Keratinocyte (primary cell): ENCODE measurements at regions not wholly inside any gene's neighbourhood (a gene's known extent, or its start where the extent isn't known, plus 50 kb on each side); places are given as distances from the start of the nearest gene placed in this dataset.

Source experiments
- CTCF ChIP-seq, 3 experiments: IDR thresholded peaks in 1 of 3; conservative IDR thresholded peaks in 1 of 3; optimal IDR thresholded peaks in 1 of 3; 2 replicates in 2 of 3; 3 replicates in 1 of 3; pipeline versions ENCODE3 to v1.5.1; 2011; ENCODE audit warnings: low read length in 3 of 3, mild to moderate bottlenecking in 3 of 3, moderate library complexity in 2 of 3, control low read depth in 1 of 3, inconsistent platforms in 1 of 3; ENCODE audit not compliant: insufficient read depth in 2 of 3; ENCODE audit errors: extremely low read depth in 1 of 3
- EZH2 ChIP-seq: IDR thresholded peaks from one replicate; pipeline ENCODE4 v1.6.1; 2012; ENCODE audit warnings: inconsistent platforms, mild to moderate bottlenecking, low read length, moderate library complexity

GRCh38 chr9:26013199-26013598, 335.0 kb upstream of the TUSC1 start:
- TF ChIP-seq CTCF (optimal IDR thresholded peaks at IDR 0.05 in 1 of 3, IDR thresholded peaks at IDR 0.05 in 1 of 3, conservative IDR thresholded peaks at IDR 0.05 in 1 of 3; ENCODE audit: extremely low read depth in 1 of 3, insufficient read depth in 2 of 3, low read length in 3 of 3) (no peak), EZH2 (no peak)
